GM12878 (cell line): ENCODE measurements at regions not wholly inside any gene's neighbourhood (a gene's known extent, or its start where the extent isn't known, plus 50 kb on each side); places are given as distances from the start of the nearest gene placed in this dataset.

Experiments
- ATAC-seq: fragments of 200-7000 bp; cut with Tn5 transposase; 3 replicates; pipeline ENCODE4 v1.9.1; 2020; ENCODE audit warnings: mild to moderate bottlenecking, moderate library complexity
- BruUV-seq: library from RNA; stranded (reverse); fragments of 400-500 nt; replicated peaks from 2 replicates; lab custom pipeline; 2021; lab: Mats Ljungman, UMichigan
- CTCF ChIA-PET: fragments of 300-600 bp; sonication (Branson Sonifier 250); formaldehyde crosslinking; extraction: SDS; loops from one replicate; lab custom pipeline; 2021; ENCODE audit warnings: inconsistent platforms; lab: Yijun Ruan, JAX
- POLR2A ChIA-PET: fragments of 350-600 bp; formaldehyde crosslinking; extraction: SDS; loops from one replicate; lab custom pipeline; 2021; ENCODE audit warnings: inconsistent platforms; lab: Charles Lee
- RAD21 ChIA-PET: fragments of 300-600 bp; sonication (Branson Sonifier 250); formaldehyde crosslinking; loops from one replicate; lab custom pipeline; 2023; ENCODE audit warnings: antibody characterized with exemption; ENCODE audit not compliant: unreplicated experiment; lab: Charles Lee
- SMC1A ChIA-PET: fragments of 300-600 bp; sonication (Branson Sonifier 250); formaldehyde crosslinking; loops from one replicate; lab custom pipeline; 2023; ENCODE audit not compliant: unreplicated experiment, uncharacterized antibody; lab: Charles Lee
- DNase-seq: peaks from one replicate; pipeline ENCODE4 v3.0.0-alpha.2; 2011; ENCODE audit warnings: low read depth, low spot score
- FAIRE-seq: peaks from 3 replicates; lab custom pipeline; 2011; peaks lifted over from hg19 to GRCh38; lab: Jason Lieb, UNC
- H2AFZ ChIP-seq: 2 replicates; pipeline ENCODE4 v1.6.0; 2011; ENCODE audit warnings: low read depth, low read length, control low read depth; ENCODE audit not compliant: control insufficient read depth
- H3K27ac ChIP-seq: 2 replicates; pipeline ENCODE4 v1.5.1; 2011; ENCODE audit warnings: control low read depth; ENCODE audit not compliant: control insufficient read depth, insufficient read depth
- H3K27me3 ChIP-seq, 2 experiments: replicated peaks in 1 of 2; 2 replicates each; pipeline versions ENCODE4 v1.6.0 to v1.6.1; 2011; ENCODE audit warnings: low read length in 1 of 2; ENCODE audit not compliant: control insufficient read depth in 2 of 2, insufficient read depth in 2 of 2
- H3K36me3 ChIP-seq, 2 experiments: 2 replicates each; pipeline ENCODE4 v1.5.1; 2011; ENCODE audit warnings: low read length in 1 of 2; ENCODE audit not compliant: control insufficient read depth in 2 of 2, insufficient read depth in 2 of 2
- H3K4me1 ChIP-seq: 2 replicates; pipeline ENCODE4 v1.6.1; 2011; ENCODE audit warnings: mild to moderate bottlenecking, low read length, moderate library complexity, mixed read lengths; ENCODE audit not compliant: control insufficient read depth, insufficient read depth
- H3K4me2 ChIP-seq: 2 replicates; pipeline ENCODE4 v1.6.0; 2011; ENCODE audit warnings: control low read depth; ENCODE audit not compliant: control insufficient read depth, insufficient read depth
- H3K4me3 ChIP-seq: fragments of 200-600 bp; sonication (generic); 2 replicates; pipeline ENCODE4 v1.5.1; 2016
- H3K79me2 ChIP-seq: 2 replicates; pipeline ENCODE4 v1.6.0; 2011; ENCODE audit warnings: low read length; ENCODE audit not compliant: control insufficient read depth, insufficient read depth
- H3K9ac ChIP-seq: 2 replicates; pipeline ENCODE4 v1.8.0; 2011; ENCODE audit warnings: low read length, control low read depth, mixed read lengths; ENCODE audit not compliant: control insufficient read depth, insufficient read depth
- H3K9me3 ChIP-seq: replicated peaks from 3 replicates; pipeline ENCODE4 v1.5.1; 2011; ENCODE audit warnings: mild to moderate bottlenecking, low read length; ENCODE audit not compliant: control insufficient read depth, insufficient read depth
- H4K20me1 ChIP-seq: 2 replicates; pipeline ENCODE4 v1.6.0; 2011; ENCODE audit not compliant: control insufficient read depth, insufficient read depth
- ASH2L ChIP-seq: fragments of 300-600, 200-600 bp; sonication (generic); IDR thresholded peaks from 2 replicates; pipeline ENCODE4 v1.6.1; 2017; ENCODE audit warnings: low read depth, mild to moderate bottlenecking, borderline replicate concordance
- ATF2 ChIP-seq: IDR thresholded peaks from 2 replicates; pipeline ENCODE4 v1.6.1; 2012; ENCODE audit warnings: low read length, inconsistent platforms
- ATF7 ChIP-seq: fragments of 450-650 bp; IDR thresholded peaks from 2 replicates; pipeline ENCODE4 v1.6.1; 2016; ENCODE audit warnings: low read depth, mild to moderate bottlenecking
- CBFB ChIP-seq: IDR thresholded peaks from 2 replicates; pipeline ENCODE4 v1.6.1; 2016; ENCODE audit warnings: antibody characterized with exemption, low read depth
- CHD2 ChIP-seq: IDR thresholded peaks from 2 replicates; pipeline ENCODE4 v1.6.1; 2011; ENCODE audit warnings: low read depth, low read length, improper control_type of control experiment, borderline replicate concordance
- EGR1 ChIP-seq, 2 experiments: IDR thresholded peaks; 1 replicate in 1 of 2; 2 replicates in 1 of 2; pipeline ENCODE4 v1.6.1; 2011 to 2012; ENCODE audit warnings: low read depth in 2 of 2, low read length in 2 of 2, borderline replicate concordance in 1 of 2, mild to moderate bottlenecking in 1 of 2, moderate library complexity in 1 of 2
- HDAC6 ChIP-seq: fragments of 200-600 bp; sonication (generic); IDR thresholded peaks from one replicate; pipeline ENCODE4 v1.8.0; 2017; ENCODE audit warnings: antibody characterized with exemption; ENCODE audit not compliant: unreplicated experiment
- MTA3 ChIP-seq: IDR thresholded peaks from 2 replicates; pipeline ENCODE4 v1.6.1; 2012; ENCODE audit warnings: low read length, inconsistent platforms, borderline replicate concordance
- NKRF ChIP-seq: fragments of 450-650 bp; conservative IDR thresholded peaks from 2 replicates; pipeline ENCODE4 v1.6.1; 2017; ENCODE audit warnings: mild to moderate bottlenecking, moderate library complexity
- POLR2AphosphoS2 ChIP-seq: IDR thresholded peaks from 2 replicates; pipeline ENCODE4 v1.6.1; 2011; ENCODE audit warnings: low read depth, mild to moderate bottlenecking, low read length, improper control_type of control experiment, moderate library complexity
- REST ChIP-seq: IDR thresholded peaks from 2 replicates; pipeline ENCODE4 v1.6.1; 2012; ENCODE audit warnings: mild to moderate bottlenecking, low read depth, low read length
- SMAD1 ChIP-seq: fragments of 450-650 bp; IDR thresholded peaks from 2 replicates; pipeline ENCODE4 v1.6.1; 2018; ENCODE audit warnings: mild to moderate bottlenecking, low read depth; ENCODE audit not compliant: partially characterized antibody
- SPI1 ChIP-seq: IDR thresholded peaks from 2 replicates; pipeline ENCODE4 v1.6.1; 2011; ENCODE audit warnings: low read depth, mild to moderate bottlenecking, low read length, moderate library complexity, borderline replicate concordance; ENCODE audit not compliant: insufficient read depth
- STAT3 ChIP-seq: IDR thresholded peaks from 2 replicates; pipeline ENCODE4 v1.6.1; 2011; ENCODE audit warnings: low read depth, low read length, improper control_type of control experiment
- TAF1 ChIP-seq: IDR thresholded peaks from 2 replicates; pipeline ENCODE4 v1.6.1; 2011; ENCODE audit warnings: mild to moderate bottlenecking, low read depth, low read length, borderline replicate concordance
- TCF3 ChIP-seq: IDR thresholded peaks from 2 replicates; pipeline ENCODE4 v1.6.1; 2012; ENCODE audit warnings: low read depth, mild to moderate bottlenecking, low read length, borderline replicate concordance; ENCODE audit not compliant: insufficient read depth
- WGBS: methylation state at CpG from one replicate; pipeline ENCODE4 v1.1.6; 2016; ENCODE audit warnings: low lambda C conversion rate; ENCODE audit not compliant: insufficient replicate concordance, insufficient coverage; ENCODE audit errors: missing lambda C conversion rate; 5-methylcytosine and 5-hydroxymethylcytosine counted together
- in situ Hi-C: fragments of 300-500 bp; cut with MboI; formaldehyde crosslinking; loops from 9 replicates; pipeline ENCODE4 v1.14.3; 2018; ENCODE audit warnings: mixed read lengths
- intact Hi-C: fragments of 100-400 bp; cut with micrococcal nuclease; formaldehyde crosslinking; loops from one replicate; pipeline ENCODE4 v1.14.2; 2022; ENCODE audit not compliant: unreplicated experiment

- no peak overlapping the region for H3K4me2 ChIP-seq
- no peak overlapping the region for H2AFZ ChIP-seq
- ChIA-PET POLR2A (no interaction called here), SMC1A (no interaction called here), CTCF (no interaction called here), RAD21 (no interaction called here)
- no peaks in the 10 kb centered on the region for H3K79me2 ChIP-seq
- in situ Hi-C loops = no loop called here
- H3K9me3 ChIP-seq = no peaks in the 10 kb centered on the region
- BruUV-seq = no TSS peak
- no peak overlapping the region for H3K9ac ChIP-seq
- intact Hi-C loops = no loop called here
- H3K36me3 ChIP-seq = no peaks in the 10 kb centered on the region
- DNase-seq = no peak
- no peaks in the 10 kb centered on the region for H3K4me1 ChIP-seq
- no peak overlapping the region for H3K27ac ChIP-seq
- FAIRE-seq = no peak
- no peak overlapping the region for H3K4me3 ChIP-seq
- no peaks in the 10 kb centered on the region for H3K27me3 ChIP-seq
- 15% methylated on average over 6 of the region's 6 CpGs for WGBS
- TF ChIP-seq TCF3 = no peak
- TF ChIP-seq SMAD1 = no peak
- TF ChIP-seq SPI1 = no peak
- TF ChIP-seq CBFB = no peak
- no peak for TF ChIP-seq TAF1
- no peak for TF ChIP-seq MTA3
- TF ChIP-seq ASH2L = no peak
- no peak for TF ChIP-seq NKRF
- no peak for TF ChIP-seq CHD2
- TF ChIP-seq REST = no peak
- no peak for TF ChIP-seq HDAC6
- TF ChIP-seq STAT3 = no peak
- no peak for TF ChIP-seq POLR2AphosphoS2
- no peak for TF ChIP-seq ATF2
- TF ChIP-seq EGR1 (IDR thresholded peaks at IDR 0.05; ENCODE audit: borderline replicate concordance in 1 of 2, low read depth in 2 of 2, low read length in 2 of 2) = no peak
- no peak for TF ChIP-seq ATF7
- TF ChIP-seq, all 136 proteins: peak for 0
- no peak for ATAC-seq
- H4K20me1 ChIP-seq = no peaks in the 10 kb centered on the region
These were observed 471.4 kb downstream of the SOX6 start for GRCh38 chr11:15884777-15885540.
